GM18861 (cell line): ENCODE measurements at regions not wholly inside any gene's neighbourhood (a gene's known extent, or its start where the extent isn't known, plus 50 kb on each side); places are given as distances from the start of the nearest gene placed in this dataset.

Experiments
- ATAC-seq: cut with Tn5 transposase; IDR thresholded peaks from one replicate; pipeline ENCODE4 v1.9.1; 2021; ENCODE audit not compliant: unreplicated experiment

DNA sequence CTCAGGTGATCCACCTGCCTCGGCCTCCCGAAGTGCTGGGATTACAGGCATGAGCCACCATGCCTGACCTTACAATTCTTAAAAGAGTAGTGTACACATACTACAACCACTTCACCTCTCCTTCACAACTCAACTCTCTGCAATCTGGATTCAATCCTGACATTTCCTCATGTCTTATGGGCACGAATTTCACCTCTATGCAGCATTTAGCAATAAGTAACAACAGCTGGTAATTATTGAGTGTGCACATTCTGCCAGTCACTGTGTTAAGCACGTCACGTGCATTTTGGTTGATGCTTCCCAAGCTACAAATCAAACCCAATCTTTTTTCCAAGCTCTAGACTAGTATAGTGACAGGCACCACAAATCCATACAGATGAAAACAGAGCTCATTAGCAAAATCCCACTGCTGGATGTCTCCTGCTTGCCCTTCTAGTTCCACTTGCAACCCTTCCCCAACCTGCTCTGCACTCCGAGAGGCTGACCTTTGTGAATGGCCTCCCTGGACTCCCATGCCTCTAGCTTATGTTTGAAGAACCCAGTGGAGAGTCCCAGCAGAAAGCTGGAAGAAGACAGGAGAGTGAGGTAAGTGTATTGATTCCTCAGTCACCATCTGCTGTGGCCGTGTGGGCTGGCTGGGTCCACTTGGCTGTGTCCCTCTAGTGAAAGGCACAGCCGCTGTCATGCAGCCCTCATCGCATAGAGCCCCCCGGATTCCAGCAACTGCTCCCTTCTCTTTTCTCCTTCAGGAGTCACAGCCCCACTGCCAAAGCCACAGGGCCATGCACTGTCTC is 176.5 kb downstream of the MEX3B start:
- ATAC-seq = no peak

DNA sequence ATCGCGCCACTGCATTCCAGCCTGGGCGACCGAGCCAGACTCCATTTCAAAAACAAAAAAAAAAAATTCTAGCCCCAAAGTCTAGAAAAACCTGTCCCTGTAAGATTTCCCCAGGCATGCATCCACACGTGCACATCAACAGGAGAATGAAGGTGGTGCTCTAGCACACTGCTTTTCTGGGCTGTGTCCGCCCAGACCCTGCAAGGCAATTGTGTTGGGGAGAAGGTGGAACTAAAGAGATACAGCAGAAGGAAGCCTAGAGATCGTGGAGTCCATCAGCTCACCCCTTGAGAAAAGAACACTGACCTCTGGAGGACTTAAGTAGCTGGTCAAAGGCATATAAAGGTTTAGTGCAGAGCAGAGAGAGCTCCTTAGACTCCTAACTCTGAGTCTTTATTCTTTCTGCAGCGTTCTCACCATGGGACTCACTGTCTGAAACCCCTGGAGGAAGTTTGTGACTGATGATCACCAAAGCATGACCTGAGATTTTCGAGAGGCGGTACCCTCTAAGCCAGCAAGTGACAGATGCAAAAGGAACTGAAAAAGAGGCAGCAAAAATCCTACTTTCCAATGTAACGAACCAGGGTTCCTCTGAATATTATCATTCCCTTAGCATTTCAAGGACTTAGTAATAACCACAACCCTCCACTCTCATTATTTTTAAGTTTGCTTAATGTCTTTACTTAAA is 179.8 kb downstream of the MEX3B start:
- ATAC-seq = peak; percentile 99

DNA sequence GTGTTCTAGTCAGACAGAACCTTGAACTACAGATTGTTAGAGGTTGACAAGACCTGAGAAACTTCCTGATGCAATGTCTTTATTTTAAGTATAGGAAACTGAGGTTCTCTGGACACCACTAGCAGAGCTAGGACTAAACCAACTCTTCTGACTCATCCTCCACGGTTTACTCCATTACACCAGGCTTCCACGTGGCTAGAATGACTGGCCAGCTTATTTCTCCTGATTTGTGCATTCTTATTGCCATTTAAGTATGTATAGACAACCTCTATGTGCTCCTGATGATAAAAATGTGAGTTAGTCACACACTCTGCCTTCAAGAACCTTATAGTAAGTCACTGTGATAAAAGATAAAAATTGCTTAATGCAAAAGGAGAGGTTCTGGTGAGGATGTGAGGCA is 182.7 kb downstream of the MEX3B start:
- ATAC-seq = no peak

DNA sequence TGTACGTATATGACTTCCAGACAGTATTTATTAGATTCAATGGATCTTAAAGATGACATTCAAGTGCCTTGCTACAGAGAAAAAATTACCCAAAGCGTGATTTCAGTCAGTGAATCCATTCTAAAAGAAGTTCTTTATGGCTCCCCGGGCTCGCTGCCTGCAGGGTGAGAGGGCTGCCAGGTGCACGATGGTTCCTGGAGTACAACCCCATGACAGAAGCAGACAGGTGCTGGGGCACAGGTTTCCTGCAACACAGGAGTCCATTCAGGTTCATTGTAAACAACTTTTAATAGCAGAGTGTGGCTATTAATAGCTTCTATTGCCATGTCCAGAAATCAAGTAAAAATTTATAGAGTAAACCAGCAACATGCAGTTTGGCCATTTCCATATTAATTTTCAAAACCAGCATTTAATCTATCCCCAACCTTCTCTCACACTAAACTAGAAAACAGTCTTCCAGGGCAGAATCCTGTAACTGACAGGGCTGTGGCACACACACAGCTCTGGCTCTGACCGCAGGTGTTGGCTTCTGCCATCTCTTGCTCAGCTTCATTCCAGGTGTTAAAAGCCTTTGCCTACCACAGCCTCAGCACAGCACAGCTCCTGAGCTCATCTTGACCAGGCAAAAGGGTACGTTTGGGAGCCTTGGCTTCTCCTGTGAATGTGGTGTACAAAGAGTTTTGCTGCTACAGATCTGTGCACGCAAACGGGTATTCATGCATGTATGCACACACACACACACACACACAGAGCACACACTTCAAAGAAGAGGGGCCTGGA is 185.9 kb downstream of the MEX3B start:
- no peak for ATAC-seq

DNA sequence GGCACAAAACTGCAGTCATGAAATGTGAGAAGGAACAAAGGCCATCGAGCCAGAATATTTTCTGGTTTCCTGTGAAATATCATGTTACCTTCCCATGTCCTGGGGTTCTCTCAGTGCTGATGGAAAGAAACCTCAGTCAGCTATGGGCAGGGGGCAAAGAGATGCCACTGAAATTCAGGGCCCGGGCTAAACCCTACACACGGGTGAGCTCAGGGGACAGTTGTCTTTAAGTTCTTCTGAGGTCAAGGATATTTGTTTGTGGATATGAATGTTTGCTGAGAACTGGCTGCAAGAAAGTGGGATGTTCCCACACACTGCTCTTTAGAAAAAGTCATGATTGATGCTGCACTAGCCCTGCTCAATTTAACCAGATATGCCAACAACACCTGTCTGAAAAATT is 187.2 kb downstream of the MEX3B start:
- no peak for ATAC-seq

DNA sequence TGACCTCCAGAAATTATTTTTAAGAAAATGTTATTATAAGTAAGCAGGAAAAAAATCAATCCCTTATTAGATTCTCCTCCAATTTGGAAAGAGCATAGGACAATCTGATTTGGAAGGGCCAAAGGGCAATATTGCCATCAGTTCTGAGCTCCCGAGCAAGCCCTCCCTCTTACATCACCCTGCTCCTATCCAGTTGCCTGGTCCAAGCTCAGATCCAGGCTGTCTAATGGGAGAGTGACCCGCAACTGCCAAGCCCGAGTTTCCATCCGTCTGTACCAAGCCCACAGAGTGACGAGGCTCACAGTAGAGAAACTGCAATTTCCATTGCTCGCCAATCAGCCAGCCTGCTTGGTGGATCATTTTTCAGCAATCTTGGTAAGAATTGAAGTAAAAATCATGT is 187.7 kb downstream of the MEX3B start:
- ATAC-seq = no peak

DNA sequence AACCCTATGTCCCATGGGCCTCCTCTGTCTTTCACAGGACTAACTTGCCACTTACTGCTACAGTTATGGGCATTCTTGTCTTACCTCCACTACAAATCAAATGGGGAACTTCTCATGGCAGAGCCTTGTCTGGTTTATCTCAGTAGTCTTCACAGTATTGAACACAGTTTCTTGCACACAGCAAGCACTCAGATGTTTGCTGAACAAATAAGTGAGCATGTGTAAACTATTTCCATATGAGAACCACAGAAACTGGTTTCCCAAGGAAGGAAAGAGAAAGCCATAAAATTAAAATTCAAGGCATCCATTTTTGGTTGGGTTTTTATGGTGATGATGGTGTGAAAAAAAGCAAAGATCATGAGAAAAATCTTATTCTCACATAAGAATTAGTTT is 189.2 kb downstream of the MEX3B start:
- ATAC-seq = no peak

DNA sequence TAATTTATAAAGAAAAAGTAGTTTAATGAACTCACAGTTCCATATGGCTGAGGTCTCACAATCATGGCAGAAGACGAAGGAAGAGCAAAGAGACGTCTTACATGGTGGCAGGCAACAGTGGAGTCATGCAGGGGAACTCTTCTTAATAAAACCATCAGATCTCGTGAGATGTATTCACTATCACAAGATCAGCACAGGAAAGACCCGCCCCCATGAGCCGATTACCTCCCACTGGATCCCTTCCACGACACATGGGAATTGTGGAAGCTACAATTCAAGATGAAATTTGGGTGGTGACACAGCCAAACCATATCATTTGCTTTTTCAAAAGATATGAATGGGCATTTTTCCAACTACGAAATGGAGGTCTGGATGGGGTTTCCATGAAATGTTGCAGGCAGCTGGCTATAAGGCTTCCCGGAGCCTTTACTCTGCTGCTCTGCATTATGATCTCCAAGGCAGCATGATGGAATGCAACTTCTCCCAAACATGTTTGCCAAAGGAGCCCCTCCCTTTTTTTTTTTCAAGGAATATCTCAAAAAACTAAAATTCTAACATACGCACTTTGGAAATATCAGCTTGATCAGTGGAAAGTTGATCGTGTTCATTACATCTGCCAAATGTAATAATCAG is 189.7 kb downstream of the MEX3B start:
- no peak for ATAC-seq

DNA sequence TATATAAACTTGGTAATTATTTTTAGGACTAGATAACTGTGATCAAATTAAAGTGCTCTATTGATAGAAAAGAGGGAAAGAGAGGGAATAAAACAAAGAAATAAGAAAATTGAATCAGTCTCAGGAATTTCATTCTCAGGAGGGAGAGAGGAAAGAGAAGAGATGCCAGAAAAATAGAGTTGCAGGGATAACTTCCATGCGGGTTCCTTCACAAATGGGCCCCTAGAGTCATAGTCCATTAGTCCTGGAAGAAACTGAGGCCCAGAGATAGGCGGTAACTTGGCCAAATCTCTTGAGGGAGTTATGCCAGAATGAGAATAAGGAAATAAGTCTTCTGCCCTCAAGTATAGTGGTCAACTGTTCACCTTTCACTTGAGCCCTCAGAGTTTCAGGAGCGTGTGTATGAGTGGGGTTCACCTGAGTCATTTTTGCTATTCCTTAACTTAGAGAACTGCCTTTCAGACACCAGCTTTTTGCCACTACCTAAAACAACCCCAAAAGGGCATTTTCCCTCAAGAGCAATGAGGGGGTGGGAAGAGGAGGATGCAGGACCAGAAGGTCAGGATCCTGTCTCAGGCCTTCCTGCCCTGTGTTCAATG is 192.6 kb downstream of the MEX3B start:
- no peak for ATAC-seq

DNA sequence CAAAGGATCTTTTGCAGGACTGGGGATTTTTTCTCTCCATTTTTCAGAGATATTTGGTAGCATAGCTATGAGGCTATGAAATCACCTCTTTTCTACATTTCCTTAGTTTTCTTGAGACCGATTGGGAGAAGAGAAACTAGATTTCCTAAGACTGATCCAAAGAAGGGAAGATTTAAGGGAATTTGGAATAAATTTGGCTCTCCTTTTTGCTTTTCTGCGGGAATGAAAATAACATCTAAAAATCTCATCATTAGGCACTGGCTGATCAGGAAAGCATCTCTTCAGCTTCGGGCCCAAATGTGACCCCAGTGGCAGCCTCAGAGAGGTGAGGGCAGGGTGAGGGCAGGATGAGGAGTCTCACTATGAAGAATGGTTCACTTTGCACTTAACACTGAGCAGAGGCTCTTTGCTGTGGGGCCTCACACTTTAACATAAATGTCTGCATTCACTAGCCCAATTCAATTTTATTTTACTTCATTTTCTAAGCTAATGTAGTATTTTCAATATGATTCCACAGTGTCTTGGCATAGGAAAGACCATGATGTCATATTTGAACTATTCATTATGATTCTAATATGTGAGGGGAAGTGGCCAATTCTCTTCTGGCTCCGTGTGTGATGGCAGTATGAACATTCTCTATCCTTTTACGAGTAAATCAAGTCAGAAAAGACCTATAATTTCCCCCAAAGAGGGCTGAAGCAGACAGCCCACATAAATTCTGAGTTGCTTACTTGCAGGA is 193.2 kb downstream of the MEX3B start:
- no peak for ATAC-seq

DNA sequence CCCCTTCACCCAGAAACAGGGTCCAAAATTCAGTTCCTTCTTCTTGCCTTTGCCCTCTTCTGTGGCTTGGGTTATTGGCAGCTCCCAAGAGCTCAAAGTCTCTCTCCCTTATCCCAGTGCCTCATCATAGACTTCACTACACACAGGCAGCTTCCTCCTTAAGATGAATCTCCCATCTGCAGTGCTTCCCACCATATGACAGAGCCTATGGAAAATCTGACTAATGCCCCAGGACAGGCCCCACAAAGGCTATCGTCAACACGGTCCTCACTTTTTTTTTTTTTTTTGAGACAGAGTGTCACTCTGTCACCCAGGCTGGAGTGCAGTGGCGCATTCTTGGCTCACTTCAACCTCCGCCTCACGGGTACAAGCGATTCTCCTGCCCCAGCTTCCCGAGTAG is 194.1 kb downstream of the MEX3B start:
- no peak for ATAC-seq

DNA sequence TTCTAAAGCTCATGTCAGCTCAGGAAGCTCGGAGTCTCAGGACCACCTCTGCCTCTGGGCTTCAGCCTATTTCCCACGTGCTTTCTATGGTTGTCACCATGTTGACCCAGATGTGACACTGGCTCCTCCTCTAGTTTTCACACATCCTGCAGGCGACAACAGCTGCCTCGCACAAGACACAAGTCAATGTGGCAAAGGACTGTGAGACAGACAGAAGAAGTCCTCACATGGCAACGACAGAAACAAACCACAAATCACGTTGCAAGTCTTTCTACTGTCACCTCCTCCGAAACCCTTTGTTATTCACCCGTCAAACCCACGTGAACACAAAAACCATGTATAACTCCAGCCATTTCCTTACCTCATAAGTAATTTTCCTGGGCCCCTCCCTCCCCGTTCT is 194.5 kb downstream of the MEX3B start:
- no peak for ATAC-seq

DNA sequence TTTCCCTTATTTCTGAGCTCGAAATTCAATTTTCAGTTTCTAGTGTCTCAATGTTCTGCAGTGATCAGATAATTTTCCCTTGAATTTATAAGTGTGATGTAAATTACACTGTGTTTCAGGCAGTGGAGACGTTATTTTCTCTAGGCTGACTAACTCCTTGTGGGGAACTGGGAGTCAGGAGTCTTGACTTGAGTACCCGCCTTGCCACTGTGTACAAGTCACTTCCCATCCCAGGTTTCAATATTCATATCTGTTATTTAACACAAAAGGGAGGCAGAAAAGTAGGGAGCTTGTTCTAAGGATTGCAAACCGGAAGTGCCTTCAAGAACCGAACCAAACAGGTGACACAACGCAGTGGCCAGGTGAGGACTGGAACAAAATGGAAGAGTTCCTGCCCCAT is 196.5 kb downstream of the MEX3B start:
- ATAC-seq = no peak

DNA sequence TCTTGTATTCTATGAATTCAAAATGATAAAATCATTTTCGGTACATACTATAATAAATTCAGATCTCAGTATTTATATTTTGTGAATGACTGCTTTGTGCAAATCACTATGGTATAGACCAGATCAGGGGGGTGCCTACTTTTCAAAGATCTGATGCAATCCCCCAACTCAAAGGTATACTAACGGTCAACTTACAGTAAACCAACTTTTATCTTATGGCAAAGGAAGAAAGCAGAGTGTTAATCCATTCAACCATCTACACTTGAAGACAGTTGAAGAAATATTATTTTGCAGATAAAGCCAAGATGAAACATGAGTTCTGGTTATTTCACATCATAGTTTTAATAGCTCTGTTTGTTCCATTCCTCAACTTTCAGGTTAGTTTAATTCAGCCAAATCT is 197.1 kb downstream of the MEX3B start:
- no peak for ATAC-seq

DNA sequence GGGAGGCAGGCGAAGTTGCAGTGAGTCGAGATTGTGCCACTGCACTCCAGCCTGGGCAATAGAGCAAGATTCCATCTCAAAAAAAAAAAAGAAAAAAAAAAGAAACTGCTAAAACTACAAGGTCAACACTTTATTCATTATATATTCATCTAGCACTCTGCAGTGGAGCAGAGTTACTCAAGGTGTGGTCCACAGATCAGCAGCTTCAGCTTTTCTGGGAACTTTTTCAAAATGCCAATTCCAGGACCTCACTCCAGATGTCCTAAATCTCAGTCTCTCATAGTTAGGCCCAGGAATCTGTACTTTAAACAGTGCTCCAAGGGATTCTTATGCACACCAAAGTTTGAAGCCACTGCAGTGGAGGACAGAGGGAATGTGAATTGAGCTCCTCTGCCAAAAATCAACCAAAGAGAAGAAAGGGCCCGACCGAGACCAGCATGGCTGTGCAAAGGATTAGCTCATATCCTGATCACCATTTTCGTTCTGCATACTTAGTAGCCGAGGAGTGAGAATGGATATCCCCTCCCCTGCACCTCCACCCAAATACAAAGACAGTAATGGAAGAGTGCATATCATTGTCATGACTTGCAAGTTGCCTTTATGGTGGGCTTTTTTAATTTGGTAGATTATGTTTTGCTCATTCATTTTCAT is 201.9 kb downstream of the MEX3B start:
- no peak for ATAC-seq

DNA sequence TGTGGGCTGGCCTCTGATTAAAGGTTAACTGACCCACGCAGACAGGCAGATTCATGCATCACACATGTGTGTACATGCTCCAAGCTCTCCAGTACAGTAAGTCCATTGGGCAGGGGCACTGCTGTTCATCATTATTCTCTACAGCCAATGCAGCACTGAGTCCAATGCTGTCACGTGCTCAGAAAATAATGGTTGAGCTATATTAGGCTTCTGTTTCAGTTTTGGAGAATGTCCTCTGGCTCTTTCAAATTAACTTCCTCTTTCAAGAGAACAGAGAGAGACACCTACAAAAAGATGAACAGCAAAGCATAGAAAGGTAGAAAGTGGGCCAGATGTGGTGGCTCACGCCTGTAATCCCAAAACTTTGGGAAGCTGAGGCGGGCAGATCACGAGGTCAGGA is 202.6 kb downstream of the MEX3B start:
- peak; percentile 58 for ATAC-seq

DNA sequence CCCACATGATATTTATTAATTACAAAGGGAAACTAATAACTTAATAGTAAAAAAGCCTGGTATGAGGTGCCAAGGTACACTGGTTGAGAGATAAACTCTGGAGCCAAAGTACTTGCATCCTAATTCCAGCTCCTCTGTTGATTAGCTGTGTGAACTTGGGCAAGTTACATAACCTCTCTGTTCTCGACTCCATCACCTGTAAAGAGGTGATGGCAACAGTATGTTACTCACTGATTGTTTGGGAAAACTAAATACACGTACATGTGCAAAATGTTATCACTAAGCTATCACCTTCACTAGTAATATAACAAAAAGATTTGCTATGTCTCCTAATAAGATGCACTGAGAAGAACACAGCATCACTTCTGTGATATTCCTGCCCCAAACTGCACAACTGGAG is 206.4 kb downstream of the MEX3B start:
- ATAC-seq = no peak

DNA sequence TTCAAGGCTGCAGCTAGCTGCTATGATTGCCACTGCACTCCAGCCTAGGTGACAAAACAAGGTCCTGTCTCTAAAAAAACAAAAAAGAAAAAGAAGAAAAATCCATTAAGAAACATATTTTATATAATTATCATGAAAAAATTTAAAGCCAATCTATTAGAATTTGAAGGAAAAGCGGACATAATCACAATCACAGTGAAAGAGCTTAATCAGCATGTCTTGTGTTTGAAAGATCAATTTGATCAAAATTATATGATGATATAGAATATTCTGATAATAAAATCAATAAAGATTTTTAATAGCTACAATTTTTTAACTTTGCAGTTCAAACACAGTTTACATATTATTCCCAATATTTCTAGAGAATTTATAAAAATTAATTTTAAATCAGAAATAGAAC is 210.1 kb downstream of the MEX3B start:
- ATAC-seq = no peak

DNA sequence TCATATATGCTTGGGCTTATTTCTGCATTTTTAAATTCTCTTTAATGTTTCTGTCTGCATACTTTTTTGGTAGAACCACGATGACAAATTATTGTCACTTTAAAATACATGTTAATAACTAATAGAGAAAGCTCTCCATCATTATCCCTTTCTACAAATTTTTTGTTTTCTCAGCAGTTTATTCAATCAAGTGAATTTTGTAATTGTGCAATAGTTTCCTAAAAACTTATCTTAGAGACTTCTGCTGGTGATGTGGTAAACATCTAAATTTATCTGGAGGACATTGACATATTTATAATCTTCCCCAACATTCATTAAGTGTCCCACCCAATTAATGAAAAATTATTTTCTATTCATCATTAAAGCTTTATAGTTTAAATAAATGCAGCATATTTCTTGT is 215.3 kb downstream of the MEX3B start:
- ATAC-seq = no peak

DNA sequence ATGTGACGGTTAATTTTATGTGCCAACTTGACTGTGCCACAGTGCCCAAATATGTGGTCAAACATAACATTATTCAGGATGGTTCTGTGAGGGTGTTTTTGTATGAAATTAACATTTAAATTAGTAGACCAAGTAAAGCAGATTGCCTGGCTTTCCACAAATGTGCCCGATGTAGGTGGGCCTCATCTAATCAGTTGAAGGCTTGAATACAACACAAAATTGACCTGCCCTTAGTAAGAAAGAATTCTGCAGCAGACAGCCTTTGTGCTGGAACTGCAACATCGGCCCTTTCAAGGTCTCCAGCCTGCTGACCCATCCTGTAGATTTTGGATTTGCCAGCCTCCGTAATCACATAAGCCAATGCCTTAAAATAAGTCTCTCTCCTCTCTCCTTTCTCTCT is 215.9 kb downstream of the MEX3B start:
- ATAC-seq = no peak
